GM19438 (cell line): ENCODE measurements at regions not wholly inside any gene's neighbourhood (a gene's known extent, or its start where the extent isn't known, plus 50 kb on each side); places are given as distances from the start of the nearest gene placed in this dataset.

Experiments used
- ATAC-seq: cut with Tn5 transposase; IDR thresholded peaks from one replicate; pipeline ENCODE4 v1.9.1; 2021; ENCODE audit warnings: low read depth; ENCODE audit not compliant: unreplicated experiment

DNA sequence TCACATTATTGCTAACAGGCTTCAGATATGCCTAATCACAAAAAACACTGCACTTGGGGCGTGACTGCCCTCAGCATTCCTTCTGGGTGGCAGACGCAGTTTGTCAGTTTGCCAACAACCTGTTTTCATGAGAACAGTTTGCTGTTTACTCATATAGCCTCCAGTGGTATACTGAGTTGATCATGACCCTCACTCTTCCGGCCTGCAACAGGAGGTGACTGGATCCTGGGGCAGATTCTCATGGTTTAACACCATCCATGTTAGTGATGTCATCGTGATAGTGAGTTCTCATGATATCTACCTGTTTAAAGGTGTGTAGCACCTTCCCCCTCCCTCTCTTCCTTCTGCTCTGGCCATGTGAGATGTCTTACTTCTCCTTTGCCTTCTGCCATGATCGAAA lies 555.2 kb downstream of the PLPP3 start:
- no peak for ATAC-seq

GRCh38 chr1:56019922-56020321 lies 559.4 kb downstream of the PLPP3 start:
- no peak for ATAC-seq

- no peak for ATAC-seq
Measured at GRCh38 chr1:56019472-56019871, 559.9 kb downstream of the PLPP3 start.

DNA sequence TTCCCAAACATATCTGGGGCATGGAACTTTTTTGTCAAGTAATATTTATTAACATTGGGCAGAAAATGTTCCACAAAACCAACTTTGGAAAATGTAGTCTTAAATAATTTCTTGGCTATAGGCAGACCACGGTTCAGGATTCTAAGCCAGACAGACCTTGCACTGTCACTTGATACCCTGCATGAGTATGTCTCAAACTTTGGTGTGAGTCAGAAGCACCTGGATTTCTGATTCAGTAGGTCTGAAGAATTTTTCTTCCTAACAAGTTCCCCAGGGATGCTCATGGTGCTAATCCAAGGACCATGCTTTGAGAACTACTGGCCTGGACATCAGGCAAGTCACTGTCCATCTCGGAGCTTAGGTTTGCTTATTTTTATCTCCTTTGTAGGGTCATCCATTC lies 562.0 kb downstream of the PLPP3 start:
- no peak for ATAC-seq

GRCh38 chr1:56003846-56004245 lies 575.5 kb downstream of the PLPP3 start:
- no peak for ATAC-seq

DNA sequence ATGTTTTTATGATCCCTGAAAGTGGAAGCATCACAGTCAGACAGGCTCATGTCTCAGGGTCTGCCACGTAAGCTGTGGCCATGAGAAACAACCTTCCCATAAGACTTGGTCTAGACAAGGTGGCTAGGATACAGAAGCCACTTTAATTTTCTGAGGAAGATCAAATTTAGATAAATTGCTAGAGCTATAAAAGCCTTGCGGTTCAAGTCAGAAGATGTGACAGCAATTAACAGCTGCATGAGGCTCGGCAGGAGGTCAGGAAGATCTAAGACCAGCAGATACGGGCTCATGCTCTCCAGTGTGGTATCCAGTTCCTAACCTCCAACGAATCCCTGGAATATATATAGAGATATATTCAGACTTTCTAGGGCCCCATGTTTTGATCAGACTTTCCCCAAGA lies 577.1 kb downstream of the PLPP3 start:
- ATAC-seq, result no peak

DNA sequence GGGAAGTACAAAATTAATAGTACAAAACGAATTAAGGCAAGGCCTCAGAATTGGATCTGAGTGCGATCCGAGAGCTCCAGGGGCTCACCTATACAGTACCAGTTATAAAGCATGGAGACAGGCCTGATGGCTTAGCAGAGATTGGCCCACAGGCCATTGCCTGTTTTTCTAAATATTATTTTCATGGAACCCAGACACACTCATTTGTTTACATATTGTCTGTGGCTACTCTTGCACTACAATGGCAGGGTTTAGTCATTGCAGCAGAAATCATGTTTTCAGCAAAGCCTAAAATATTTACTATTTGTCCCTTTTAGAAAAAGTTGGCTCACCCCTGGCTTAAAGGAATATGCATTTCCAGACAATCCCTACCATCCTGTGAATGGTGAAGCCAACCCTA lies 578.9 kb downstream of the PLPP3 start:
- no peak for ATAC-seq

- no peak for ATAC-seq
Measured at GRCh38 chr1:55997536-55997935, 581.8 kb downstream of the PLPP3 start.

GRCh38 chr1:55993646-55994318 lies 585.6 kb downstream of the PLPP3 start:
- no peak for ATAC-seq

DNA sequence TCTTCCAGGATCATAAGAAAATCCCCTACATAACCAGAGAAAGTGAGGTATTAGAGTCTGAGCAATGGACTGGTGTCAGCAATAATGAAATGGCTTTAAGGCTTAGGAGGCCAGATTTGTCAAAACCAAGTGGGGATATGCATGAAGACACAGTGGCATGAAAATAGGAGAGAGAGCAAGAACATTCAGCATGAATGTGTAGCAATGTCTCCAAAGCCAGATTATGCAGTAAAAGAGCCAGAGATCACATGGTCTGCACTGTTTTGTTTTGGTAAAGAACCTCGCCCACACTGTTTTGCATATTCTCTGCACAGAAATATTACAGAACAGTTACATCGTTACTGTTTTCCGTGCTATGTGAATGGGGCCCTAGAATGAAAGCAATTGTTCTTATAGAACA lies 589.4 kb downstream of the PLPP3 start:
- no peak for ATAC-seq

GRCh38 chr1:55988963-55989452 lies 590.4 kb downstream of the PLPP3 start:
- no peak for ATAC-seq

- no peak for ATAC-seq
Measured at GRCh38 chr1:55987491-55988249, 591.7 kb downstream of the PLPP3 start.

GRCh38 chr1:55986003-55986402 lies 593.4 kb downstream of the PLPP3 start:
- ATAC-seq, result no peak

GRCh38 chr1:55981010-55981650 lies 598.2 kb downstream of the PLPP3 start:
- ATAC-seq, result no peak

DNA sequence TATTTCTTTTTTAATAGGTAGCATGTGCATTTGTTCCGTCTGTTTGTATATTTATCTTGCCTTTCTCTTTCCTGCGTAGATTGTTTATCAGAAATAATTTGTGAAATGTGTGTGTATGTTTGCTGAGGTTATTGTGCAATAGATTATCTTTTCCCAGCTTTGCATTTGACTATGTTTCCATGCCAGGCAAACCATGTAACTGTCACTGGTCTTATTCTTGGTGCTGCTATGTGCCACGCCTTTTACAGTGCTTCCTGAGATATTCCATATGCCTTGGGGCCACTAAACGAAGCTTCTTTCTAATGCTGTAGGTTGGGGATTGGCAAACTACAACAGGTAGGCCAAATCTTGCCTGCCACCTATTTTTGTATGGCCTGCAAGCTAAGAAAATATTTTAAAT lies 598.8 kb downstream of the PLPP3 start:
- ATAC-seq, result no peak

DNA sequence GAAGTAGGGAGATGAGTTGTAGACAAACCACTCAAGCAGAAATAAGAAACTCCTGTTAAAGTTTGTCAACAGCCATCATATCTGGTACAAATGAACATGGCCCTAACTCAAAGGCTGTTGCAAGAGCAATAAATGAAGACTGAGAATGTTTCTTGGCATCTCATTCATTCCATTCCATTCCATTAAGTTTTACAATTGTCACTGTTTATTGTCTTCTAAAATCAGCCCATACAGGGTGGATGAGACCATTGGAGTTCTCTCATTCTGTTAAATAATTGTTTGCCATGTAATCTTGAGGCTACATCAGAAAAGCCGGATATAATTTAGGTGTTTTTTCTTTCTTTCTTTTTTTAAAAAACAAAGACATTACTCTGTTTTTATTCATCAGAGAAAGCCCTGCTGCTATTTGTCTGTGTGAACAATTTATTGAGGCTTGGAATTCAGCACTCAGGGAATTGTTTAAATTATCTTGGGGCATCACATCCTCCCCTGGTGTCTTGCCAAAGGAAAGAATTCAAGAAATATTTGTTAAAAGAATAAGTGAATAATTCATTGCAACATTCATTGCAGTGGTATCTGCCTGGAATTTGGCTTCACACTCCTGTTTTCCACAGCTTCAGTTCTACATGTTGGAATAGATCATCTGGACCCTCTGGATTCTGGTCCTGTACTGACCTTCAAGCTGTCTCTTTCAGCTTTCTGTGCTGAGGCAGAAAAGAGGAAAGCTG lies 604.5 kb downstream of the PLPP3 start:
- ATAC-seq, result no peak

- no peak for ATAC-seq
Measured at GRCh38 chr1:55970526-55971110, 608.7 kb downstream of the PLPP3 start.

DNA sequence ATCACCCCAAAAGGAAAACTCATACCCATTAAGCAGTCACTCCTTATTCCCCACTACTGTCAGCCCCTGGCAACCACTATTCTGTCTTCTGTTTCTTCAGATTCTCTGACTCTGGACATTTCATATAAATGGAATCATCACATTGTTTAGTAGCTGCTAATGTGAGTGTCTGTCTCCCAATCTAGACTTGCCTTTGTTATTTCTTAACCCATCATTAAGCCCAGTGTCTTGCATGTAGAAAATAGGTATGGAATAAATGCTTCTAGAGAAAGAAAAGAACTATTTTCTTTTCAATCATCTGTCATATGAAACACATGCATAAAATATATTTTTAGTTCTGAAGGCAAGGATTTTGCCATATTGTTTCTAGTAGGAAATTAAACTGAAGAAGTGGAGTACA lies 610.0 kb downstream of the PLPP3 start:
- no peak for ATAC-seq

DNA sequence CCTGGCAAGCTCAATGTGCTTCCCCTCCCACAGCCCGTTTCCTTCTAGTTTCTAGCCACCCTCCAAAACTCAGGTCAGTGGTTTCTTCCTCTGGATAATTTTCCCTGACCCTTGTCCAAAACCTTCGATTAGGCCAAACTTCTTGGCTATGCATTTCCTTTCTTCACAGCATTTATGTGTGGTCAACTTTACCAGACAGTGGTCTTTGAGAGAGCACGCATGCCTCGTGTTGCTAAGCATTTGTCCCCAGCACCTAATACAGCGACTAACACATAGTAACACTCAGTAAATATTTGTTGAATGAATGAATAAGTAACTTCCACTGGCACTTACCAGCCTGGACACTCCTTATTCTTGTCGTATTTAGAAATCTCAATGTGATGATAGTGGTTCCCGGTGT lies 610.7 kb downstream of the PLPP3 start:
- ATAC-seq, result no peak

DNA sequence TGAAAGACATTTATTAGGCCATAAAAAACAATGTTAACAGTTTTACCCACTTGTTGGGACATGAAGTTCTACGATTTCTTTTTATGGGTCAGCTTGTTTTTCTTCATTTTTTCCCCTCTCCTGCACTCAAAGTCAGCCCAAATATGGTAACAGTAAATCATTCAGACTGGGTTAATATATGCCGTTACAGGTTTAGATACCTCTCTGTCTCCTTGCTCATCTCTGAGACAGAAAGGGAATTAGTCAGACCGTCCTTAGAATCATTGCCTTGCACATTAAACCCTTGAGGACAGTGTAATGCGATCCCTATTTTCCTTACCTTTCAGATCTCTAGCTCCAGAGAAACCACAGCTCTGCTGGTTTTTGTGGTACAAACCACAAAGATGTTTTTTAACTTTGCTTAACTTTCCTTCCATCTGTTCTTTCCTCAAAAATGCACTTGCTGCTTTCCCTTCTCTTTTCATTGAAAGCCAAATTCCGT lies 613.3 kb downstream of the PLPP3 start:
- ATAC-seq, result no peak
